Heart left ventricle (tissue), 16 donors: ENCODE measurements at regions not wholly inside any gene's neighbourhood (a gene's known extent, or its start where the extent isn't known, plus 50 kb on each side); places are given as distances from the start of the nearest gene placed in this dataset.

Experiments used
- ATAC-seq, 4 donors: fragments of 200-7000 bp; cut with Tn5 transposase; one replicate each; pipeline ENCODE4 v1.9.1; 2020 to 2022; ENCODE audit warnings: moderate library complexity in 4 of 4, mild to moderate bottlenecking in 3 of 4, moderate number of reproducible peaks in 1 of 4
- DNase-seq, 5 donors: peaks; one replicate each; pipeline ENCODE4 v3.0.0-alpha.2; 2020
- H3K27ac ChIP-seq, 12 donors: fragments of 200-600 bp; sonication (generic) in 4 of 12; one replicate each; pipeline versions ENCODE4 v1.5.0 to v1.8.0; 2016 to 2022; ENCODE audit warnings: mild to moderate bottlenecking in 2 of 12
- H3K27me3 ChIP-seq, 9 donors: fragments of 200-600 bp; sonication (generic) in 2 of 9; one replicate each; pipeline versions ENCODE4 v1.5.1 to v1.8.0; 2016 to 2022; ENCODE audit warnings: mild to moderate bottlenecking in 3 of 9
- H3K36me3 ChIP-seq, 9 donors: fragments of 200-600 bp; sonication (generic) in 2 of 9; one replicate each; pipeline versions ENCODE4 v1.5.0 to v1.8.0; 2018 to 2022; ENCODE audit warnings: mild to moderate bottlenecking in 2 of 9
- H3K4me1 ChIP-seq, 12 donors: fragments of 200-600 bp; sonication (generic) in 4 of 12; one replicate each; pipeline versions ENCODE4 v1.5.0 to v1.8.0; 2016 to 2022; ENCODE audit warnings: mild to moderate bottlenecking in 3 of 12
- H3K4me3 ChIP-seq, 12 donors: fragments of 200-600 bp; sonication (generic) in 4 of 12; one replicate each; pipeline versions ENCODE4 v1.5.0 to v1.8.0; 2017 to 2022; ENCODE audit warnings: mild to moderate bottlenecking in 9 of 12, moderate library complexity in 4 of 12
- H3K9me3 ChIP-seq, 12 donors: fragments of 200-600 bp; sonication (generic) in 4 of 12; one replicate each; pipeline versions ENCODE4 v1.5.0 to v1.8.0; 2016 to 2022; ENCODE audit warnings: mild to moderate bottlenecking in 1 of 12
- POLR2A ChIP-seq, 2 donors: fragments of 450-650 bp; IDR thresholded peaks; one replicate each; pipeline ENCODE4 v1.6.1; 2017; ENCODE audit warnings: antibody characterized with exemption in 2 of 2, mild to moderate bottlenecking in 2 of 2, moderate library complexity in 2 of 2
- WGBS, 4 donors: extraction: QIAGEN DNeasy Blood & Tissue Kit in 2 of 4; methylation state at CpG; one replicate each; pipeline versions ENCODE4 v1.1.5 to v1.1.7; 2013 to 2018; 5-methylcytosine and 5-hydroxymethylcytosine counted together
- intact Hi-C, 10 donors: fragments of 100-400 bp; cut with DNase I; formaldehyde crosslinking; loops; one replicate each; pipeline versions ENCODE4 v1.11.1 to v1.14.2; 2022
- TF ChIP-seq, protein P1 (sequence below), 12 donors: fragments of 200-600 bp; sonication (generic) in 4 of 12; IDR thresholded peaks; one replicate each; pipeline versions ENCODE4 v1.5.0 to v1.8.0; 2018 to 2022; ENCODE audit warnings: antibody characterized with exemption in 12 of 12, mild to moderate bottlenecking in 5 of 12
- donor health status: ischemic (EF 13 %, LVEDD 7.1; RV severe dilation, severe dysfunction).
- donor health status: healthy with polysubstance abuse.
- donor health status: DM: no; HTN: yes; CAD: no.
- donor health status: DM: no; HTN: no; CAD: no.
- donor health status: ischemic (EF 25% LVEDD 6.9; RV normal size, moderate dysfunction).
- donor health status: ischemic (EF 25% LVEDD 5.7; RV mildly dilated, moderate dysfunction).
- donor health status: healthy.
- donor health status: DM: yes; HTN: yes; CAD: no.
- donor health status: ischemic (EF 35%, LVEDD 5.7; RV mildly dilated, moderate dysfunction).
- donor health status: nonischemic (EF 11% LVEDD 7.7; RV severe dilation, severe dysfunction).
- donor health status: DM: yes; HTN: yes; CAD: no.
- donor health status: PGD.
- donor health status: ischemic (EF 29% LVEDD 5.4; RV normal size, mild dysfunction).
- donor health status: nonischemic (EF 23%, LVEDD 6.1; RV moderate dilation, normal function).

DNA sequence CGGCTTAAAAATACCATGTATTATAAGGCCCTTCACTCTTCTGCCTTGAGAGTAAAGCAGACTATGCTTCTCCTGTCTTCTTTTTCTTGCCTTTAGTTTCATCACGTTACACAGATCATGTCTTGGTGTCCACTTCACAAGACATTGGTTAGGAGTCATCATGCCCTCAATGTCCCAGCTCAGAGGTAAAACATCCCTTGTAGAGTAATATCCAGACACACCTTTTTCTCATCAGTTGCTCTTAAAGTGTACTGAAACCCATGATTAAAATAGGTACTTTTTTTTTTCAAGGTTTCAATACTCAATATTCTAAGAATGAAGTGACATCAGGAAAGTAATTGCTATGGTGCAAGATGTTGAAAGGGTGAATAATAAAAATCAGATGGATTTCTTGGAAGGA, 267.8 kb downstream of the PMP22 start:
- DNase-seq (no peak), ATAC-seq (no peak)
- H3K27ac ChIP-seq, result no peak overlapping the region
- WGBS, 4 donors, result 85 to 93% (median 90%) methylated on average over 2 of the region's 2 CpGs
- no peaks in the 10 kb centered on the region for H3K4me1 ChIP-seq
- TF ChIP-seq POLR2A (IDR thresholded peaks at IDR 0.05), result no peak
- TF ChIP-seq, protein P1, sequence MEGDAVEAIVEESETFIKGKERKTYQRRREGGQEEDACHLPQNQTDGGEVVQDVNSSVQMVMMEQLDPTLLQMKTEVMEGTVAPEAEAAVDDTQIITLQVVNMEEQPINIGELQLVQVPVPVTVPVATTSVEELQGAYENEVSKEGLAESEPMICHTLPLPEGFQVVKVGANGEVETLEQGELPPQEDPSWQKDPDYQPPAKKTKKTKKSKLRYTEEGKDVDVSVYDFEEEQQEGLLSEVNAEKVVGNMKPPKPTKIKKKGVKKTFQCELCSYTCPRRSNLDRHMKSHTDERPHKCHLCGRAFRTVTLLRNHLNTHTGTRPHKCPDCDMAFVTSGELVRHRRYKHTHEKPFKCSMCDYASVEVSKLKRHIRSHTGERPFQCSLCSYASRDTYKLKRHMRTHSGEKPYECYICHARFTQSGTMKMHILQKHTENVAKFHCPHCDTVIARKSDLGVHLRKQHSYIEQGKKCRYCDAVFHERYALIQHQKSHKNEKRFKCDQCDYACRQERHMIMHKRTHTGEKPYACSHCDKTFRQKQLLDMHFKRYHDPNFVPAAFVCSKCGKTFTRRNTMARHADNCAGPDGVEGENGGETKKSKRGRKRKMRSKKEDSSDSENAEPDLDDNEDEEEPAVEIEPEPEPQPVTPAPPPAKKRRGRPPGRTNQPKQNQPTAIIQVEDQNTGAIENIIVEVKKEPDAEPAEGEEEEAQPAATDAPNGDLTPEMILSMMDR (IDR thresholded peaks at IDR 0.05), result no peak
- no peaks in the 10 kb centered on the region for H3K9me3 ChIP-seq
- no peak overlapping the region for H3K4me3 ChIP-seq
- intact Hi-C loops, result no loop called here
- H3K36me3 ChIP-seq, result no peaks in the 10 kb centered on the region
- no peaks in the 10 kb centered on the region for H3K27me3 ChIP-seq

DNA sequence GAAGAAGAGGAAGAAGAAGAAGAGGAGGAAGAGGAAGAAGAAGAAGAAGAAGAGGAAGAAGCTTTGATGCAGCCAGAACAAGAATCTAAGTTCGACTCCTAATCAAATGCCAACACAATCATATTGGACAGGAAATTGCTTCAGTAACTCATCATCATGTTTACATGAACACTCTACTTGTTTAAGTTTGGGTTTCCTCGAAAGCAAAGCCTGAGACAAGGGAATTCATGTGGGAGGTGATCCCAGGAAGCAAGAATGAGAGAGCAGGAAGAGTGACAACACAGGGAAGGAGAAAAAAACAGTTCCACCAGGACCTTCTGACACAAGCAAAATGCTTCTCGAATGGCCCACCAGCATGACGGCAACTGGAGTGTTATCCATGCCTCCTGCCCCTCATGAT, 279.0 kb downstream of the PMP22 start:
- no peak overlapping the region for H3K27ac ChIP-seq
- H3K27me3 ChIP-seq, result no peaks in the 10 kb centered on the region
- intact Hi-C loops, result no loop called here
- no peaks in the 10 kb centered on the region for H3K4me1 ChIP-seq
- TF ChIP-seq, protein P1 (IDR thresholded peaks at IDR 0.05), result no peak
- TF ChIP-seq POLR2A (IDR thresholded peaks at IDR 0.05), result no peak
- H3K36me3 ChIP-seq, result no peaks in the 10 kb centered on the region
- 57 to 75% (median 64%) methylated on average over 4 of the region's 4 CpGs for WGBS, 4 donors
- no peaks in the 10 kb centered on the region for H3K9me3 ChIP-seq
- ATAC-seq (no peak), DNase-seq (no peak)
- no peak overlapping the region for H3K4me3 ChIP-seq

GRCh38 chr17:14972844-14973243, 292.3 kb downstream of the PMP22 start:
- Histone ChIP-seq H3K27me3 (peaks cover 0 to 8% (median 0%) of the 10 kb centered on the region in 9 donors), H3K4me3 (no peak overlapping the region), H3K27ac (no peak overlapping the region), H3K36me3 (no peaks in the 10 kb centered on the region), H3K9me3 (peaks cover 0 to 28% (median 7%) of the 10 kb centered on the region in 12 donors), H3K4me1 (no peaks in the 10 kb centered on the region)
- DNase-seq, result no peak
- ATAC-seq, result no peak
- intact Hi-C loops, result no loop called here
- WGBS, 4 donors, result 90 to 98% (median 96%) methylated on average over 2 of the region's 2 CpGs
- TF ChIP-seq, protein P1 (IDR thresholded peaks at IDR 0.05), result no peak
- TF ChIP-seq POLR2A (IDR thresholded peaks at IDR 0.05), result no peak

DNA sequence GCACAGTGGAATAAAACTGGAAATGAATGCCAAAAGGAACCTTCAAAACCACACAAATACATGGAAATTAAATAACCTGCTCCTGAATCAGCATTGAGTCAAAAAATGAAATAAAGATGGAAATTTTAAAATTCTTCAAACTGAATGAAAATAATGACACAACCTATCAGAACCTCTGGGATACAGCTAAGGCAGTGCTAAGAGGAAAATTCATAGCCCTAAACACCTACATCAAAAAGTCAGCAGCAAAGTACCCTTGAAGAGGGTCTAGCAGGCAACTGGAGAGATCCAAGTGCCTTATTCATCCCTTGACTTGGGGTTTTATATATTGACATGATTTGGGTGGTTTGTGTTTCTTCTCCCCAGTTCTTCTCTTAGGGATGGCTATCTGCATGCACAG, 294.1 kb downstream of the PMP22 start:
- TF ChIP-seq, protein P1 (IDR thresholded peaks at IDR 0.05), result no peak
- TF ChIP-seq POLR2A (IDR thresholded peaks at IDR 0.05), result no peak
- Histone ChIP-seq H3K27ac (no peak overlapping the region), H3K27me3 (peaks cover 0 to 4% (median 0%) of the 10 kb centered on the region in 9 donors), H3K9me3 (peaks cover 0 to 28% (median 7%) of the 10 kb centered on the region in 12 donors), H3K36me3 (no peaks in the 10 kb centered on the region), H3K4me1 (no peaks in the 10 kb centered on the region), H3K4me3 (no peak overlapping the region)
- DNase-seq (no peak), ATAC-seq (no peak)
- intact Hi-C loops, result no loop called here
